GM18951 (cell line): ENCODE measurements at regions not wholly inside any gene's neighbourhood (a gene's known extent, or its start where the extent isn't known, plus 50 kb on each side); places are given as distances from the start of the nearest gene placed in this dataset.

Experiments
- POLR2A ChIP-seq: IDR thresholded peaks from 4 replicates; pipeline ENCODE4 v1.6.1; 2011; ENCODE audit warnings: mild to moderate bottlenecking; ENCODE audit not compliant: insufficient read length, insufficient read depth; ENCODE audit errors: extremely low read depth
- in situ Hi-C: fragments of 300-500 bp; cut with MboI; formaldehyde crosslinking; loops from one replicate; pipeline ENCODE4 v1.12.0; 2022; ENCODE audit warnings: low sequenced_read_pairs, mixed read lengths, inconsistent platforms; ENCODE audit not compliant: unreplicated experiment

DNA sequence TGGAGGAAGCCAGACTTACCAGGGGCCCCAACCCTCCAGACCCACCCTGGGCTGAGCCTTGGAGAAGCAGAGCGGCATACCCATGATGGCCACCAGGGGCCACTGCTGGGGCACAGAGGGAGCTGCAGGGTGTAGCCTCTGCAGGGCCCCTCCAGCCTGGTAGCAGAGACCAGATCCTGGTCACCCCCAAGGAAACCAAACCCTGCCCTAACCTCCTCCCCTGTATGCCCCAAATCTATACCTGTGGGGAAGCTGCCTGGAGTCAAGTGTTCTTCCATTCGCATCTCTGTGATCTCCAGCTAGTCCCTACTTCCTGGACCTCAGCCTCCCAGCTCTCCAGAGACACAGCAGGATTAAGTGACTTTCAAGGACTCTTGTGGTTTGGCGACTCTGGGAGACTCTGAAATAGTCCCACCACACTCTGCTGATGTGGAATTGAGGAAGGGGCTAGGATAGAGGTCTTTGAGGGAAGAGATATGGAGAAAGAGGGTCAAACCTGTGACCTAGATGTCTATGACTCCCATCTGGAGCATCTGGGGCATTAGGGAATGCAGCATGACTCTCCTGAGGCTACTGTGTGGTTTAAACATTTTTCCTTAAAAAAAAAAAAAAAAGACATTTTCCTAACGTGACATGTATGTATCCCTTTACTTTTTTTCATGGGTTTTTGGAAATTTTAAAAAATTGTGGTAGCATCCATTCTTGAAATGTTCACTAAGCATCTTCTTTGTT is 119.2 kb upstream of the IPO9 start:
- in situ Hi-C loops: loop anchor here (5.0 kb wide), 1 partner anchor 78 kb away; no protein-coding TSS in a partner anchor

DNA sequence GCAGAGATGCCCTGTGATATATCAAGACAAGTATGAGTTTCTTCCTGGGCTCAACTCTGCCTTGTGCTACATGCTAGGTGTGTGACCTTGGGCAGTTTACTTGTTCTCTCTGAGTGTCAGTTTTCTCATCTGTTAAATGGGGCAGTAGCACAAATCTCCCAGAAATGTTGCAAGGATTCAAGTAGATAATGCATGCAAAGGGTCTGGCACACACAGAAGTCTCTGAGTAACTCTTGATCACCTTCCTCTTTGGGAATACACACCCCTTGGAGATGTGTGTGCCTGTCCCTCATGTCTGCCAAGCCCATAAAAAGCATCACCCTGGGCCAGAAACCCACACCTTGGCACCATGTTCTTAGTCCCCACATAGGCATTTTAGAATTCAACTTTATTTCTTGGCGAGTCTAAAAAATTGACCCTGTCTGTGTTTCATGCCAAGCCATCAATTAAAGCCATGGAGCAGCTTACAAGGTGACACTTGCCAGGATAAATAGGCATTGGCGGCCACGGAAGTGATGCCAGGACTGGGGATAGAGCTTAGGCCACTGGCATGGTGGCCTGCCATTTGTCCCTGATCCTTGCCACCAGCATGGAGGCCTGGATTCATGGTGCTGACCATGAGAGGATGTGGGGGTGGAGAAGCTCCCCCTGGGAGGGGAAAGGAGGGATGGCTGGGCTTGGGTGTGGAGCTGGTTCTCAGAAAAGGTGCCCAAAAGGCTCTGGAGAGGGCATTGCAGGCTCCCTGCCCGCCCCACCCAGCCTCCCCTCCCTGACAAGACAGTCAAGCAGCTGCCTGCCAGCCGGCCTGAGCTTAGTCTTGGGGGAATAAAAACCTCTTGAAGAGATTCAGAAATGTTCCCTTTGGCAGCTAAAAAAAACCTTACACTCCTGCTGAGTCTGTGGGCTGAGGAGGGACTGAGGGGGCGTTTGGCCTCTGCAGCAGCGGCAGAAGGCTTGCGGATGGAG is 118.0 kb upstream of the IPO9 start:
- in situ Hi-C loops: loop anchor here (5.0 kb wide), 1 partner anchor 76 kb away; no protein-coding TSS in a partner anchor
- TF ChIP-seq POLR2A: no peak

More for the DNA sequence above, 119.2 kb upstream of the IPO9 start:
- TF ChIP-seq POLR2A: no peak

DNA sequence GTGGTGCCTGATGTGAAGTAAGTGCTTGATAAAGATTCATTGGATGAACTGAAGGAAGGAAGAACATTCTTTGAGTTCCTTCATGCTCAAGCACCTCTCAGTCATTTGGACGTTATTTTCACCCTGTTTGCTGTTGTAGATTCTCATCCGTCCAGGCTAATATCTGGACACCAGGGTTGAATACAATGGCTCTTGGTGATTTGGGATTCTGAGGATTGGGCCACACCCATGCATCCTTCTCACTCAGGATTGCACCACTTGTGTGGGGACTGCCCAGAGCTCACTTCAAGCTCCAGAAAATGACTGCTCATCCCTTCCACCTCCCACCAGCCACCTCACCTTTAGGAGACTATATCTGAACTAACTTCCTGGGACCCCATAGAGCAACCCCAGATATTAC is 117.1 kb upstream of the IPO9 start:
- no peak for TF ChIP-seq POLR2A
- in situ Hi-C loops: loop anchor here (5.0 kb wide), 1 partner anchor 75 kb away; no protein-coding TSS in a partner anchor

DNA sequence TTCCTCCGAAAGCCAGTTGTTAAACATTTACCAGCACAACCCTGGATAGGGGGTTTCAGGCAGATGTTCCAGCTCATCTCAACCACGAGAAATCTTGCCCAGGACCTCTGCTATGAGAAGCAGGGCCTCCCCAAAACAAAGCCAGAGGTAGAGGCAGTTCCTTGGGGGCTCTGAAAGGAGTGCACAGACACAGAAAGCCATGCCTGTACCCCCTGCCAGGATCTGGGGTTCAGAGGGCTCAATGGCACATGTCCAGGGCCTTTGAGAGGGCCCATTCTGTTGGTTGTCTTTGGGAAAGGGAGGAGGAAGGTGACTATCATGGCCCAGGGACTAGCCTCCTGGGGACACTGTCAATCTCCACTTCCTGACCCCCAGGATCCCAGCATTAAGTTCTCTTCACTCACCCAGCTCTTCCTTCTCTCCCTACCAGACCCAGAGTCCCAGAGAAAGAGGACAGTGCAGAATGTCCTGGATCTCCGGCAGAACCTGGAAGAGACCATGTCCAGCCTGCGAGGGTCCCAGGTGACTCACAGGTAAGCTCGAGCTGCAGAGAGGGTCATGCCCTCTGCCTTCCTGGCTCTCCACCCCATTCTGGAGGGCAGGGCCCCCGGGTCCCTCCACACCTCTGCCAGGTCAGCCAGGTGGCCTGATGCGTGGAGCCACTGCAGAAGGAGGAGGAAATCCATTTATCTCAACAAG is 116.4 kb upstream of the IPO9 start:
- no peak for TF ChIP-seq POLR2A
- in situ Hi-C loops: loop anchor here (5.0 kb wide), 1 partner anchor 75 kb away; no protein-coding TSS in a partner anchor

DNA sequence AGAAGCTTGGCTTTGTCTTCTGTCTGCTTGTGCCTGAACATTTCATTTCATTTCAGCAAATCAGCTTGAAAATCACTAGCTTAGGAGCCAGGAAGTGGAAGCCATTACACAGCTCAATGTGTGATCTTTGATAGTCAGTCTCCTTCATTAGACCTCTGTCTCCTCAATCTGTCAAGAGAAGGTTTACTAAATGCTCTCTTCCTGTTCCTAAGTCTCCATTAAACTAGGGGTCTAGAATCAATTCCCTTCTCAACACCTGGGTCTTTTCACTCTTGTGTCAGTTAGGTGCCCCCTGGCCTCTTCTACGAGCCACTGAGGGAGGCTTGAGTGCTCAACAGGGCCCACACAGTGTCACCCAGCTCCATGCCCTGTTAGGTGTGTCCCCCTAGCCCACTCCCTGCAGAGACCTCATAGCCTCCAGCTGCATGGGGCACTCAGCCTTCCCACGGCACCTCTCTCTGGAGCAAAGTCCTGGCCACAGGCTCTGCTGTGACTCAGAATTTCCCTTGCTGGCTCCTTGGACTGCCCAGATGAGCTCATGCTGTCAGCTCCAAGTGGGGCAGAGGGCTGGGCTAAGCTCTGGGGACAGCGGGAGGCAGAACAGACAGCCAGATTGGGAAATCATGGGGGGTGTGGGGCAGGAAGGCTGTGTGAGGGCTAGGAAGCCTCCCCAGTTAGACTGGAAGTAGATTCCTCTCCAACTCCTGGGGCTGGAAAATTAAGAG is 115.7 kb upstream of the IPO9 start:
- in situ Hi-C loops: loop anchor here (5.0 kb wide), 1 partner anchor 74 kb away; no protein-coding TSS in a partner anchor
- TF ChIP-seq POLR2A: no peak

DNA sequence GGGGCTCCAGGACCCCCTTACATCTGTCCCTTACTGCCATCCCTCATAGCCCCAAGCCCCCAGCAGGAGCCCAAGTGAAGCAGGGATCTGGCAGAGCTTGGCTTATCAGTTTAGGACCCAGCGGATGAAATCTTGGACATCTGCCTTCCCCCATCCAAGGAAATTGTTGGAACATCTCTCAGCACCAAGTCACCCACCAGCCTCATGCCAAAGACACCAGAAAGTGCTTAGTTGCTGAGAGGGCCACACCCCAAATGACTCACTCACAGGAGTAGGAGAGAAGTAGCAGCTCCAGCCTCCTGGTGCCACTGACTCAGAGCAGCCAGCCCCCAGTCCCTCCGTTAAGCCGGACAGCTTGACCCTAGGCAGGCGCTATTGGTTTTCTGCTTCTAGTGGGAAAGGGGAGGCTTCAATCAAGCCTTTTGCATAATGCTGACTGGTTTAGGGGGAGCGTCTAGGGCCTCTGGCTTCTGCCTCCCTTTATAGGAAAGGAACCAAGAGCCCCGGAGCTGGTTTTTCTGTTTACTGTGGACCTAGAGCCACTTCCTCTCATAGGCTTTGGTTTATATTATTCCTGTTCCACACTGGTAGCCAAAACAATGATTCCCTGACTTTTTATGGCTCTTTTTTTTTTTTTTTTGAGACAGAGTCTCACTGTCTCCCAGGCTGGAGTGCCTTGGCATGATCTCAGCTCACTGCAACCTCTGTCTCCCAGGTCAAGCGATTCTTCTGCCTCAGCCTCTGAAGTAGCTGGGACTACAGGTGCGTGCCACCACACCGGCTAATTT is 114.2 kb upstream of the IPO9 start:
- in situ Hi-C loops: loop anchor here (5.0 kb wide), 1 partner anchor 73 kb away; no protein-coding TSS in a partner anchor
- TF ChIP-seq POLR2A: no peak

DNA sequence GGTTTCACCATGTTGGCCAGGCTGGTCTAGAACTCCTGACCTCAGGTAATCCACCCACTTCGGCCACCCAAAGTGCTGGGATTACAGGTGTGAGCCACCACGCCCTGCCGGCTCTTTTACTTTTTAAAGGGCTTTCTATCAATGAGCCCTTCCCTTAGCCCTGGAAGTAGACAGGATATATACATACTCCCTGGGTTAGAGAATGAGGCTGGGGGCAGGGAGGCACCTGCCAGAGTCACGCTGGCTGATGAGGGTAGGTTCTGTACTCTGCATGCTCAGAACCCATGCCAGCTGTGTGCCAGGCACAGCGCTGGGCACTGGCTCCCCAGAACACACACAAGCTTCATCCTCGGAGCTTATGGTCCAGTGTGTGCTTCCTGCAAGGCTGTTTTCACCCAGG is 113.6 kb upstream of the IPO9 start:
- TF ChIP-seq POLR2A: no peak
- in situ Hi-C loops: no loop called here

DNA sequence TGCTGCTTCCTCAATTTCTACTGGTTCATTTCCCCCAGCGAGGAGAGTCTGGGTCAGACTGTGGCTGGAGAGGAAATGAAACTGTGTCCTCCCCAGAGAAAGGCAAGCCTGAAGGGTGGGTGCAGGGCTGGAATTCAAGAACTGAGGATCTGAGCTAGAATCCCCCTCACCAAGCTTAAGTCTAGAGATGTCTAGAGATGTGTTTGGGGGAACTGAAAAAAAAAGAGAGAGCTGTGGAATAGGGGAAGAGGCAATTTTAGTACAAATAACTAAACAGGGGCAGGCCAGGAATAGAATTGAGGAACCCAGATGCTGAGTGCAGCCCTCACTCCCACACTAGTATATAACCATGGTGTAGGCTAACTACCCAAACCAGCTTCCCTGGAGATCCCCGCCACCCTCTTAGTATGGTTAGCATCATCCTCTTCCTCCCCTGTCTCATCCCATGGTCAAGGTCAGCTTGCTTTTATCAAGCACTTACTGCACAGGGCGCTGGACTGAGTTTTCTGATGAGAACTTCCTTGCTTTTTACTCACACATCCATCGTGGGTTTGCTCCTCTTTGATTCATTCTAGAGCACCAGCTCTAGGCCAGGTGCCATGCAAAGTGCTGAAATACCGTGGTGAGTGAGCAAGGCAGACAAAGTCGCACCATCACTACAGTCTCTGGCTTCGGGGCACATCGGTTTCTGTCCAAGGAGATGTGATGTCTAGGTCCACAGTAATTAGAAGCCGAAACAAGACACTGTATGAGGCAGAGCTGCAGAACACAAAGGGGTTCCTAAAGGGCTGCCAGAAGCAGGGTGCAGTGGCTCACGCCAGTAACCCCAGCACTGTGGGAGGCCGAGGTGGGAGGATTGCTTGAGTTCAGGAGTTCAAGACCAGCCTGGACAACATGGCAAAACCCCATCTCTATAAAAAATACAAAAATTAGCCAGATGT is 112.9 kb upstream of the IPO9 start:
- TF ChIP-seq POLR2A: no peak
- in situ Hi-C loops: no loop called here

DNA sequence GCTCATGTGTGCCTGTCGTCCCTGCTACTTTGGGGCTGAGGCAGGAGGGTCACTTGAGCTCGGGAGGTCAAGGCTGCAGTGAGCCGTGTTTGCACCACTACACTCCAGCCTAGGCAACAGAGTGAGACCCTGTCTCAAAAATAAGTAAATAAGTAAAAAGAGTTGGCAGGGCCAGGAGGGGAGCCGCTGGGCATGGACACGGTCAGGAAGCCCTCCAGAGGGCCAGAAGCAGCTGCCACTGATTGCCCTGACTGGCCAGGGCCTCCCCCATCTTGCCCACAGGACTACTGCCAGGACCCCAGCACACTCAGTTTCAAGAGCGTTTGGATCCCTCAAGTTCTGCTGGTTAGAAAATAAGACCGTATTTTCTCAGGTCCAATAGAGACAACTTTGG is 112.2 kb upstream of the IPO9 start:
- TF ChIP-seq POLR2A: no peak
- in situ Hi-C loops: no loop called here

DNA sequence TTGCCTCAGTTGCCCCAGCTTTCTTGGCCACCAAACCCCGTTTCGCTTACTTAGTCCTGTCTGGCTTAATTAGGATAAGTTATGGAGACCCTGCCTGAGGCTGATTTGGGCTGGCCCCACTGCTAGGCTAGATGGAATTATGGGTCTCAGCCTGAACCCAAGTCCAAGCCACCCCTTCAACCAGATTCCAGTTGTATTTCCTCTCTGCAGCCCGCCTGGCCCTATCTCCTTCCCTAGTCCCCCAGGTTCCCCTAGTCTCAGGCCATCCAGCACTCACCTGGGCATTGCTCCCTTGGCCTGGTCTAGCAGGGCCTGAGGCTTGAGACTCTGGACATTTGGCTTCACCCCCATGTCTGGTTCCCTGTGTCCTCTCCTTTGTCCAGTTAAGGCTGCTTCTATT is 111.7 kb upstream of the IPO9 start:
- in situ Hi-C loops: no loop called here
- no peak for TF ChIP-seq POLR2A
